HepG2 (cell line): ENCODE measurements at regions not wholly inside any gene's neighbourhood (a gene's known extent, or its start where the extent isn't known, plus 50 kb on each side); places are given as distances from the start of the nearest gene placed in this dataset.

Experiments
- ATAC-seq: fragments of 200-7000 bp; cut with Tn5 transposase; 3 replicates; pipeline ENCODE4 v1.9.1; 2020; ENCODE audit warnings: mild to moderate bottlenecking, moderate library complexity
- BruUV-seq: library from RNA; stranded (reverse); fragments of 400-500 nt; replicated peaks from 2 replicates; lab custom pipeline; 2021; lab: Mats Ljungman, UMichigan
- CTCF ChIA-PET: fragments of 300-600 bp; formaldehyde crosslinking; extraction: SDS; loops from one replicate; lab custom pipeline; 2021; ENCODE audit warnings: low total read pairs, inconsistent platforms, low intra/inter-chr PET ratio; lab: Yijun Ruan, JAX
- POLR2A ChIA-PET: fragments of 350-600 bp; sonication (Branson Sonifier 250); formaldehyde crosslinking; loops from one replicate; lab custom pipeline; 2020; ENCODE audit warnings: antibody characterized with exemption, inconsistent platforms; lab: Yijun Ruan, JAX
- DNase-seq: peaks from one replicate; pipeline ENCODE4 v3.0.0-alpha.2; 2015; ENCODE audit warnings: low spot score
- FAIRE-seq: peaks from 3 replicates; lab custom pipeline; 2011; peaks lifted over from hg19 to GRCh38; lab: Jason Lieb, UNC
- H2AFZ ChIP-seq: one replicate; pipeline ENCODE4 v1.6.1; 2011; ENCODE audit warnings: low read length, inconsistent platforms
- H3K27ac ChIP-seq: fragments of 300-600 bp; 3 replicates; pipeline ENCODE4 v1.8.0; 2011; ENCODE audit warnings: mixed run types, mild to moderate bottlenecking, mixed read lengths, low read length, inconsistent platforms; ENCODE audit not compliant: insufficient read depth; ENCODE audit errors: extremely low read length
- H3K27me3 ChIP-seq, 2 experiments: fragments of 200-600 bp in 1 of 2; 2 replicates in 1 of 2; 3 replicates in 1 of 2; pipeline versions ENCODE4 v1.6.0 to v1.8.0; 2011; ENCODE audit warnings: low read length in 2 of 2, mild to moderate bottlenecking in 2 of 2, moderate library complexity in 2 of 2, inconsistent platforms in 1 of 2; ENCODE audit not compliant: insufficient read depth in 2 of 2, control insufficient read depth in 1 of 2
- H3K36me3 ChIP-seq, 2 experiments: fragments of 200-600 bp in 1 of 2; replicated peaks in 1 of 2; 2 replicates in 1 of 2; 3 replicates in 1 of 2; pipeline versions ENCODE4 v1.5.1 to v1.8.0; 2011; ENCODE audit warnings: low read length in 2 of 2, inconsistent platforms in 1 of 2; ENCODE audit not compliant: insufficient read depth in 2 of 2, control insufficient read depth in 1 of 2
- H3K4me1 ChIP-seq: 2 replicates; pipeline ENCODE4 v1.5.1; 2012; ENCODE audit warnings: low read length, inconsistent platforms; ENCODE audit not compliant: insufficient read depth
- H3K4me2 ChIP-seq: 2 replicates; pipeline ENCODE4 v1.6.0; 2011; ENCODE audit warnings: low read depth, low read length, inconsistent platforms
- H3K4me3 ChIP-seq, 3 experiments: fragments of 200-600 bp in 1 of 3; sonication (generic), shearing (Covaris generic) in 1 of 3; replicated peaks in 1 of 3; 2 replicates each; pipeline ENCODE4 v1.5.1; 2011 to 2016; ENCODE audit warnings: low read length in 3 of 3, inconsistent platforms in 2 of 3, low read depth in 2 of 3, mild to moderate bottlenecking in 2 of 3, control low read depth in 1 of 3, mixed read lengths in 1 of 3; ENCODE audit not compliant: insufficient read depth in 1 of 3
- H3K79me2 ChIP-seq: one replicate; pipeline ENCODE4 v1.6.1; 2011; ENCODE audit warnings: low read length, inconsistent platforms; ENCODE audit not compliant: insufficient read depth
- H3K9ac ChIP-seq: 2 replicates; pipeline ENCODE4 v1.6.0; 2011; ENCODE audit warnings: mild to moderate bottlenecking, low read depth, low read length, inconsistent platforms; ENCODE audit not compliant: insufficient read depth
- H3K9me3 ChIP-seq: 2 replicates; pipeline ENCODE4 v1.5.1; 2012; ENCODE audit warnings: mild to moderate bottlenecking, low read length
- H4K20me1 ChIP-seq: 2 replicates; pipeline ENCODE4 v1.6.0; 2011; ENCODE audit warnings: inconsistent platforms, mild to moderate bottlenecking, low read length, moderate library complexity; ENCODE audit not compliant: insufficient read depth
- AGO2 ChIP-seq: fragments of 200-400 bp; formaldehyde crosslinking; optimal IDR thresholded peaks from 2 replicates; pipeline ENCODE3; 2017; ENCODE audit warnings: mild to moderate bottlenecking, low read depth, low read length, moderate library complexity
- HDAC6 ChIP-seq: fragments of 200-600 bp; sonication (generic); IDR thresholded peaks from 2 replicates; pipeline ENCODE4 v1.7.0; 2017; ENCODE audit warnings: mild to moderate bottlenecking, antibody characterized with exemption, low read length, low read depth
- HNF1B ChIP-seq: sonication (generic); formaldehyde crosslinking; IDR thresholded peaks from 2 replicates; pipeline ENCODE4 v1.5.1; 2020; ENCODE audit warnings: mild to moderate bottlenecking, moderate library complexity, missing genetic modification reagents
- HNRNPL ChIP-seq: fragments of 200-400 bp; formaldehyde crosslinking; IDR thresholded peaks from 2 replicates; pipeline ENCODE4 v1.6.1; 2017; ENCODE audit warnings: mild to moderate bottlenecking, low read depth, low read length
- ISL2 ChIP-seq: sonication (generic); formaldehyde crosslinking; IDR thresholded peaks from 2 replicates; pipeline ENCODE4 v1.5.0; 2020; ENCODE audit warnings: missing genetic modification reagents
- JUNB ChIP-seq: sonication (generic); formaldehyde crosslinking; IDR thresholded peaks from 2 replicates; pipeline ENCODE4 v1.8.0; 2022; ENCODE audit warnings: missing genetic modification reagents, mild to moderate bottlenecking, borderline replicate concordance
- KMT2B ChIP-seq: IDR thresholded peaks from 2 replicates; pipeline ENCODE4 v1.6.1; 2016; ENCODE audit warnings: missing genetic modification reagents, missing compliant biosample characterization
- MAFF ChIP-seq: IDR thresholded peaks from 2 replicates; pipeline ENCODE4 v1.6.1; 2011; ENCODE audit warnings: low read depth, low read length, improper control_type of control experiment
- MAFK ChIP-seq, 2 experiments: IDR thresholded peaks in 1 of 2; conservative IDR thresholded peaks in 1 of 2; 2 replicates each; pipeline ENCODE4 v1.6.1; 2011; ENCODE audit warnings: improper control_type of control experiment in 2 of 2, low read length in 2 of 2
- MXD4 ChIP-seq: IDR thresholded peaks from 2 replicates; pipeline ENCODE4 v1.6.1; 2016; ENCODE audit warnings: mild to moderate bottlenecking, missing biosample characterization, missing genetic modification reagents
- NFYC ChIP-seq: IDR thresholded peaks from 2 replicates; pipeline ENCODE4 v1.6.1; 2016; ENCODE audit warnings: missing genetic modification reagents, missing compliant biosample characterization
- SNAPC4 ChIP-seq: sonication (generic); formaldehyde crosslinking; IDR thresholded peaks from 2 replicates; pipeline ENCODE4 v1.4.0; 2020; ENCODE audit warnings: mild to moderate bottlenecking, missing genetic modification reagents
- ZBTB7B ChIP-seq: sonication (generic); formaldehyde crosslinking; IDR thresholded peaks from 2 replicates; pipeline ENCODE4 v1.4.0; 2020; ENCODE audit warnings: missing genetic modification reagents
- ZNF629 ChIP-seq: sonication (generic); formaldehyde crosslinking; conservative IDR thresholded peaks from 2 replicates; pipeline ENCODE4 v1.5.0; 2020; ENCODE audit warnings: missing genetic modification reagents
- ZNF691 ChIP-seq: sonication (generic); formaldehyde crosslinking; IDR thresholded peaks from 2 replicates; pipeline ENCODE4 v1.4.0; 2020; ENCODE audit warnings: missing genetic modification reagents, low read depth, mild to moderate bottlenecking, borderline replicate concordance
- ZNF790 ChIP-seq: sonication (generic); formaldehyde crosslinking; IDR thresholded peaks from 2 replicates; pipeline ENCODE4 v1.8.0; 2022; ENCODE audit warnings: missing genetic modification reagents, mild to moderate bottlenecking, borderline replicate concordance
- WGBS: methylation state at CpG from one replicate; pipeline ENCODE4 v1.1.6; 2017; ENCODE audit warnings: low lambda C conversion rate; 5-methylcytosine and 5-hydroxymethylcytosine counted together
- in situ Hi-C: cut with HindIII; loops from 2 replicates; pipeline ENCODE4 v1.10.0; 2017; ENCODE audit warnings: low pct_unique_long_range_greater_than_20kb; ENCODE audit not compliant: extremely low pct_ligation_motif_present
- intact Hi-C: fragments of 100-400 bp; cut with micrococcal nuclease; formaldehyde crosslinking; loops from one replicate; pipeline ENCODE4 v1.10.0; 2022; ENCODE audit not compliant: unreplicated experiment

- Histone ChIP-seq H3K36me3 (no peaks in the 10 kb centered on the region), H3K4me3 (no peak overlapping the region), H3K79me2 (no peaks in the 10 kb centered on the region), H2AFZ (no peak overlapping the region), H3K27me3 (no peaks in the 10 kb centered on the region), H3K4me1 (peaks cover 68% of the 10 kb centered on the region), H3K9me3 (no peaks in the 10 kb centered on the region), H3K27ac (peak overlapping the region; percentile 92), H3K9ac (no peak overlapping the region), H4K20me1 (no peaks in the 10 kb centered on the region), H3K4me2 (no peak overlapping the region)
- intact Hi-C loops (no loop called here), in situ Hi-C loops (no loop called here)
- no peak for DNase-seq
- WGBS: 96% methylated on average over 8 of the region's 27 CpGs
- BruUV-seq: no TSS peak
- ChIA-PET CTCF (no interaction called here), POLR2A (interaction anchor here (1.1 to 6.8 kb wide), 2 partner anchors 11 to 27 kb away, joined by 3 to 122 read pairs; no protein-coding TSS in a partner anchor)
- no peak for ATAC-seq
- no peak for FAIRE-seq
- no peak for TF ChIP-seq SNAPC4 (CRISPR knock-in tag)
- no peak for TF ChIP-seq ZNF691 (CRISPR knock-in tag)
- TF ChIP-seq NFYC (CRISPR knock-in tag): no peak
- TF ChIP-seq ISL2 (CRISPR knock-in tag): no peak
- peak; percentile 5 to 25; a peak in 1 of 4 replicates for TF ChIP-seq MAFK (conservative IDR thresholded peaks at IDR 0.05 in 1 of 2, IDR thresholded peaks at IDR 0.05 in 1 of 2; ENCODE audit: low read length in 2 of 2)
- TF ChIP-seq ZBTB7B (CRISPR knock-in tag): no peak
- TF ChIP-seq JUNB (CRISPR knock-in tag): no peak
- TF ChIP-seq HDAC6: no peak
- TF ChIP-seq MXD4: no peak
- TF ChIP-seq HNF1B (CRISPR knock-in tag): no peak
- 0 out of 2 replicates have a peak, but pooled peaks have one; percentile 55 for TF ChIP-seq HNRNPL
- peak; percentile 44 for TF ChIP-seq AGO2
- TF ChIP-seq ZNF790 (CRISPR knock-in tag): no peak
- TF ChIP-seq MAFF: no peak
- TF ChIP-seq KMT2B (CRISPR knock-in tag): no peak
- TF ChIP-seq ZNF629 (CRISPR knock-in tag): peak; percentile 79
Observed at GRCh38 chr10:78963074-78964034, 105.4 kb upstream of the ZMIZ1 start.
